HL-60 (cell line): ENCODE measurements at regions not wholly inside any gene's neighbourhood (a gene's known extent, or its start where the extent isn't known, plus 50 kb on each side); places are given as distances from the start of the nearest gene placed in this dataset.

ENCODE experiments used
- POLR2AphosphoS5 ChIP-seq: IDR thresholded peaks from 2 replicates; pipeline ENCODE4 v1.6.1; 2012; ENCODE audit warnings: low read depth
- SPI1 ChIP-seq: IDR thresholded peaks from 2 replicates; pipeline ENCODE4 v1.6.1; 2012; ENCODE audit warnings: low read depth, mild to moderate bottlenecking, borderline replicate concordance
- TF ChIP-seq, protein P1 (sequence below): IDR thresholded peaks from one replicate; pipeline ENCODE4 v1.5.1; 2011; ENCODE audit warnings: low read length, control low read depth, inconsistent platforms; ENCODE audit not compliant: insufficient read depth
- TF ChIP-seq, protein P2 (sequence below): IDR thresholded peaks from 2 replicates; pipeline ENCODE4 v1.6.1; 2012; ENCODE audit warnings: low read depth; ENCODE audit not compliant: insufficient replicate concordance

DNA sequence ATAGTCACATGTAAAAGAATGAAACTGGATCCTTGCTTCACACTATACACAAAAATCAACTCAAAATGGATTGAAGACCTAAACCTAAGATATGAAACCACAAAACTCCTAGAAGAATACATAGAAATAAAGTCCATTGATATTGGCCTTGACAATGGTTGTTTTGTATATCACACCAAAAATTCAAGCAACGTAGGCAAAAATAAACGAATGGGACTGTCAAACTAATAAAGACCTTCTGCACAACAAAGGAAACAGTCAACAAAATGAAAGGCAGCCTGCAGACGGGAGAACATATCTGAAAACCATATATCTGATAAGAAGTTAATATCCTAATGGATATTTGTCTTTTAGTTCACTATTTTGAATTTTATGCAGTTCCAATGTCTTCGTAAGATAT is 292.3 kb upstream of the CNTN5 start:
- TF ChIP-seq SPI1 (no peak), POLR2AphosphoS5 (no peak)
- TF ChIP-seq, protein P1, sequence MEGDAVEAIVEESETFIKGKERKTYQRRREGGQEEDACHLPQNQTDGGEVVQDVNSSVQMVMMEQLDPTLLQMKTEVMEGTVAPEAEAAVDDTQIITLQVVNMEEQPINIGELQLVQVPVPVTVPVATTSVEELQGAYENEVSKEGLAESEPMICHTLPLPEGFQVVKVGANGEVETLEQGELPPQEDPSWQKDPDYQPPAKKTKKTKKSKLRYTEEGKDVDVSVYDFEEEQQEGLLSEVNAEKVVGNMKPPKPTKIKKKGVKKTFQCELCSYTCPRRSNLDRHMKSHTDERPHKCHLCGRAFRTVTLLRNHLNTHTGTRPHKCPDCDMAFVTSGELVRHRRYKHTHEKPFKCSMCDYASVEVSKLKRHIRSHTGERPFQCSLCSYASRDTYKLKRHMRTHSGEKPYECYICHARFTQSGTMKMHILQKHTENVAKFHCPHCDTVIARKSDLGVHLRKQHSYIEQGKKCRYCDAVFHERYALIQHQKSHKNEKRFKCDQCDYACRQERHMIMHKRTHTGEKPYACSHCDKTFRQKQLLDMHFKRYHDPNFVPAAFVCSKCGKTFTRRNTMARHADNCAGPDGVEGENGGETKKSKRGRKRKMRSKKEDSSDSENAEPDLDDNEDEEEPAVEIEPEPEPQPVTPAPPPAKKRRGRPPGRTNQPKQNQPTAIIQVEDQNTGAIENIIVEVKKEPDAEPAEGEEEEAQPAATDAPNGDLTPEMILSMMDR, result no peak
- TF ChIP-seq, protein P2, sequence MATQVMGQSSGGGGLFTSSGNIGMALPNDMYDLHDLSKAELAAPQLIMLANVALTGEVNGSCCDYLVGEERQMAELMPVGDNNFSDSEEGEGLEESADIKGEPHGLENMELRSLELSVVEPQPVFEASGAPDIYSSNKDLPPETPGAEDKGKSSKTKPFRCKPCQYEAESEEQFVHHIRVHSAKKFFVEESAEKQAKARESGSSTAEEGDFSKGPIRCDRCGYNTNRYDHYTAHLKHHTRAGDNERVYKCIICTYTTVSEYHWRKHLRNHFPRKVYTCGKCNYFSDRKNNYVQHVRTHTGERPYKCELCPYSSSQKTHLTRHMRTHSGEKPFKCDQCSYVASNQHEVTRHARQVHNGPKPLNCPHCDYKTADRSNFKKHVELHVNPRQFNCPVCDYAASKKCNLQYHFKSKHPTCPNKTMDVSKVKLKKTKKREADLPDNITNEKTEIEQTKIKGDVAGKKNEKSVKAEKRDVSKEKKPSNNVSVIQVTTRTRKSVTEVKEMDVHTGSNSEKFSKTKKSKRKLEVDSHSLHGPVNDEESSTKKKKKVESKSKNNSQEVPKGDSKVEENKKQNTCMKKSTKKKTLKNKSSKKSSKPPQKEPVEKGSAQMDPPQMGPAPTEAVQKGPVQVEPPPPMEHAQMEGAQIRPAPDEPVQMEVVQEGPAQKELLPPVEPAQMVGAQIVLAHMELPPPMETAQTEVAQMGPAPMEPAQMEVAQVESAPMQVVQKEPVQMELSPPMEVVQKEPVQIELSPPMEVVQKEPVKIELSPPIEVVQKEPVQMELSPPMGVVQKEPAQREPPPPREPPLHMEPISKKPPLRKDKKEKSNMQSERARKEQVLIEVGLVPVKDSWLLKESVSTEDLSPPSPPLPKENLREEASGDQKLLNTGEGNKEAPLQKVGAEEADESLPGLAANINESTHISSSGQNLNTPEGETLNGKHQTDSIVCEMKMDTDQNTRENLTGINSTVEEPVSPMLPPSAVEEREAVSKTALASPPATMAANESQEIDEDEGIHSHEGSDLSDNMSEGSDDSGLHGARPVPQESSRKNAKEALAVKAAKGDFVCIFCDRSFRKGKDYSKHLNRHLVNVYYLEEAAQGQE, result no peak
